T-helper 2 cell treated with Interferon-gamma antibody and Interleukin-4, amounts not matched to agents 5 μg/mL and 100 μg/mL, for 36 hours (primary cell): ENCODE measurements at regions not wholly inside any gene's neighbourhood (a gene's known extent, or its start where the extent isn't known, plus 50 kb on each side); places are given as distances from the start of the nearest gene placed in this dataset.
"Not testable (repeated sequence)": the region's sequence is repeated elsewhere in the genome, so short reads cannot be mapped to it uniquely, and the experiment has no call there.

ENCODE experiments used
- DNase-seq: peaks from one replicate; pipeline ENCODE4 v3.0.0; 2021; ENCODE audit warnings: low spot score
- H3K27ac Mint-ChIP-seq: one replicate; pipeline ENCODE4 v1.8.0; 2021; ENCODE audit warnings: mild to moderate bottlenecking, mixed read lengths
- H3K27me3 Mint-ChIP-seq: one replicate; pipeline ENCODE4 v1.8.0; 2021; ENCODE audit warnings: low read depth, mixed read lengths
- H3K36me3 Mint-ChIP-seq: one replicate; pipeline ENCODE4 v1.8.0; 2021; ENCODE audit warnings: low read depth, mixed read lengths
- H3K4me1 Mint-ChIP-seq: one replicate; pipeline ENCODE4 v1.8.0; 2021; ENCODE audit warnings: low read depth, mixed read lengths
- H3K4me3 Mint-ChIP-seq: one replicate; pipeline ENCODE4 v1.8.0; 2022; ENCODE audit warnings: mild to moderate bottlenecking, moderate library complexity, mixed read lengths
- H3K9me3 Mint-ChIP-seq: one replicate; pipeline ENCODE4 v1.8.0; 2021; ENCODE audit warnings: mixed read lengths

DNA sequence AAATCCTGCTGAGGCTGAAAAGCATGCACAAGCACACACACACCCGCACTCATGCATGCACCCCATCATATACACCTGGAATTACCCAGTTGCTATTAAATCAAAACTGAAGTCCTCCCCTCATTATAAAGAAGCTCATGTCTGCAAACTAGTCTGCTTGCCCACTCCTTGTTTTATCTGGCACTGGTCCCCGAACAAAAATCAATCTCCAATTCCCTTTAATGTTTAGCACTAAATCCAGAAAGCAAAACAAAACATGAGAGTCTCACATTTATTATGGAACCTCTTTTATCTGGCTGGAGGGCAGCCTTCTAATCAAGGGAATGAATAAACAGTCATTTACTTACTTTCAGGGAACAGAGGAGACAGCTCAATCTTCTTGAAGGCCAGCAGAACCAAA, 1093.4 kb upstream of the FLRT2 start:
- H3K36me3 Mint-ChIP-seq = no peaks in the 10 kb centered on the region
- H3K9me3 Mint-ChIP-seq = peaks cover 32% of the 10 kb centered on the region
- no peak for DNase-seq
- H3K27ac Mint-ChIP-seq = no peak overlapping the region
- no peak overlapping the region for H3K4me3 Mint-ChIP-seq
- no peaks in the 10 kb centered on the region for H3K4me1 Mint-ChIP-seq
- H3K27me3 Mint-ChIP-seq = no peaks in the 10 kb centered on the region

DNA sequence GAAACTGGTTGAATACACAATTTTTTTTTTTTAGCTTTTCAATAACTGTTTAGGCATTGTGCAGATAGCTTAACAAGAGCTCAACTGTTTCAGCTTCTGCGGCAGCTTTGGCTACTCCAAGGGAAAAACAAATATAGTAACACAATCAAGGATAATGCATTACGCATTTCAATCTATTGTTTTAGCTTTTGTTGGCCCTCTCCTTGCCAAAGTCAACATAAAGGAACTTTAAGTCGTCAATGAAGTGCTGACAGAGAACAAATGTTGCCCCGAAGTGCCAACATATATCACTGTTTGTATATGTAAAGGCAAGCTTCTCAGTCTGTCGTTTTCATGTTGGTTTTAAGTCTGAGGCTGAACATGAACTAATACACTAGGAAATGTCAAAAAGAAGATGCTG, 1087.4 kb upstream of the FLRT2 start:
- no peak for DNase-seq

DNA sequence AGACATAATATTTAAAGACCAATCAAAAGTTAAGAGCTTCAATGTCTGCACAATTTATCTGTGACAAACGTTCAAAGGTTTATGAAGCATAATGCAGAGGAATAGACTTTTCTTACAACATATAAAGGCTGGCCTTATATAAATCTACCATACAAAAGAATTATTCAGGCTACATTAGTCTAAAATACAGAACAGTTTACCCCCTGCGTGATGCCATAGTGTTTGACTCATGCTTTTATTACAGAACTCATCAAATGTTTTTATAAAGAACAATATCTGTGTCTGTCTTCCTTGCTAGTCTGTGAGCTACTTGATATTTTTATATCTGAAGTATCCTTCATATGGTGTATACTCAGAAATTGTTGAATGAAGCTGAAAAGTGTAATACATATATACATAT, 1084.5 kb upstream of the FLRT2 start:
- DNase-seq = no peak
- H3K4me1 Mint-ChIP-seq = no peaks in the 10 kb centered on the region
- peaks cover 25% of the 10 kb centered on the region for H3K9me3 Mint-ChIP-seq
- H3K27ac Mint-ChIP-seq = no peak overlapping the region
- no peak overlapping the region for H3K4me3 Mint-ChIP-seq
- no peaks in the 10 kb centered on the region for H3K27me3 Mint-ChIP-seq
- H3K36me3 Mint-ChIP-seq = no peaks in the 10 kb centered on the region

More for the DNA sequence above, 1087.4 kb upstream of the FLRT2 start:
- H3K4me3 Mint-ChIP-seq = no peak overlapping the region
- no peaks in the 10 kb centered on the region for H3K36me3 Mint-ChIP-seq
- no peak overlapping the region for H3K27ac Mint-ChIP-seq
- no peaks in the 10 kb centered on the region for H3K4me1 Mint-ChIP-seq
- peaks cover 27% of the 10 kb centered on the region for H3K9me3 Mint-ChIP-seq
- H3K27me3 Mint-ChIP-seq = no peaks in the 10 kb centered on the region

DNA sequence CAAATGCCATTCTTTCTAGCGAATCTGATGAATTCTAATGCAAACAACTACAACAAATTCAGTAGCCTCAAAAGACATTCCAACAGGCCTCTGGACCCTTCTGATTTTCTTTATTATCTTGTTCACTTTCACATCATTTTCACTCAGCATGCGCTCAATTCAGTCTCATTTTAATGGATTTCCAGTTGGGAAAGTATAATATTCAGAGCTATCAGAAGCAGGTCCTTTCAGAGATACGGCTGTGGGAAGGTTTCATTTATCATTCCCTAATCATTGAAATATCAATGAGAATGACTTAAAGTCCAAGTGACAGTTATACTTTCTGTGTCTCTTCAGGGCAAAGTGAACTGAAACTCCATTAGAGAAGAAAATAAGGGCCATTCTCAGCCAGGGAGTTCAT, 1083.7 kb upstream of the FLRT2 start:
- Mint-ChIP-seq H3K4me3 (no peak overlapping the region), H3K4me1 (no peaks in the 10 kb centered on the region), H3K36me3 (no peaks in the 10 kb centered on the region), H3K27ac (no peak overlapping the region), H3K9me3 (peaks cover 20% of the 10 kb centered on the region), H3K27me3 (no peaks in the 10 kb centered on the region)
- no peak for DNase-seq

DNA sequence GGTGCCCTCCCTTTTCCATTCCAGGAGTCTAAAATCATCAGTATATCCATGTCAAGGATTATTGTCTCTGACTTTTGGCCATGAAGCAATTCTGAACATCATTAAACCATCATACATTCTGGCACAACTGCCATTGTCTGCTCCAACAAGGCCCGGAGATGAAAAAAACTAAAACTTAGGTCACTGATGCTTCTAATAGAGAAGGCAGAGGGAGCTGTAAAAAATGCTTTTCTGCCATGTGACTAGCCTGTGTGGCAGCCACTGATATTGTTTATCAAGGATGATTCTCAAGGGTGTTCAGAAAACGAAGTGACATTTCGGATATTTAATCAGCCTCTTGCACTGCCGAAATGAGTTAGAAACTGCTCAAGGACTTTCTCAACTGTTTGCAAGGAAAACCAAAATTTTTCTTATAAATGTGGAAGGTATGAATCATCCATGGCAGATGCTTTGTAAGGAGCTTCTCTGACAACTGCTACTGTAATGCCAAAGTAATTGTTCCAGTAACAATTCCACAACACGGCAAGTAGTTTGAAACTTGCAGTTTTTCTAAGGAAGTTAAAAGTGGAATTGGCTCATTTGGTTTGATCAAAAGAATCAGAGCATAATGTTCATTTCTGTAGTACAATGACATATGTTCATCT, 1076.5 kb upstream of the FLRT2 start:
- no peaks in the 10 kb centered on the region for H3K27me3 Mint-ChIP-seq
- no peak overlapping the region for H3K4me3 Mint-ChIP-seq
- H3K27ac Mint-ChIP-seq = no peak overlapping the region
- H3K9me3 Mint-ChIP-seq = peaks cover 19% of the 10 kb centered on the region
- DNase-seq = no peak
- no peaks in the 10 kb centered on the region for H3K4me1 Mint-ChIP-seq
- no peaks in the 10 kb centered on the region for H3K36me3 Mint-ChIP-seq

DNA sequence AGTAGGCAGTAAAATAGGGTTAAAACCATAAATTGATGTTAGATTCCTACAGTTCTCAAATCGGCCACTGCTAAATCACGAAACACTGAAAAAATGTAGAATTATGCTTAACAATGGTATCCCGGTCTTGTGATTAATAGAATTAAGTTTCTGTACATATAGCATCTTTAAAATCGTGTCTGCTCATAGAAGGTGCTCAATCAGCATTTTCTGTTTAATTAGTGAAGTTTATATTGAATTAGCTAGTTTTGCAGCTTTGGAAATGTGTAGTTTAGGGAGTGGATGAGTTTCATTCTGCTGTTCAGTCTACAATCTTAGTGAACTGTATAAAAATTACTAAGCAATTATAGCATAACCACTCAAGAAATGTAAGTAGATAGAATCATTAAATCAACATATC, 1075.8 kb upstream of the FLRT2 start:
- Mint-ChIP-seq H3K9me3 (peaks cover 19% of the 10 kb centered on the region), H3K36me3 (no peaks in the 10 kb centered on the region), H3K27ac (no peak overlapping the region), H3K27me3 (no peaks in the 10 kb centered on the region), H3K4me1 (no peaks in the 10 kb centered on the region), H3K4me3 (no peak overlapping the region)
- no peak for DNase-seq

DNA sequence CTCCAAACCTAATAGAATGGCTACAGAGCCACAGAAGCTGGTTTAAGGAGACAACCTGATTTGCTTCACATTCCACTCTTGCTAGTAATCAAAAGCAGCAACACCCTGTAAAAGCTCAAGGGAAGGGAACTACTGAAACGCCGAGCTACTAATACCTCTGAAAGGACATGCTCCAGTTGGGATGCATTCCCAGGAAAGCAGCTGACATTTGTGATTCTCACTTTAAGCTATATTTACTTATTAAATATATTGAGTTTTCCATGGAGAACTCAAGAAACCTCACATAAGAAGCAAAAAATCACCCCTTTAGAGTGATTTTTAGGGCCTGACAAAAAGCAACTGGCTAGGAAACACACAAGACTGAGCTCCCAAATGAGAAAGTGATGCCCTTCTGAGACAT, 1073.0 kb upstream of the FLRT2 start:
- Mint-ChIP-seq H3K4me3 (no peak overlapping the region), H3K27me3 (no peaks in the 10 kb centered on the region), H3K4me1 (no peaks in the 10 kb centered on the region), H3K9me3 (peaks cover 15% of the 10 kb centered on the region), H3K36me3 (no peaks in the 10 kb centered on the region), H3K27ac (no peak overlapping the region)
- DNase-seq = no peak

DNA sequence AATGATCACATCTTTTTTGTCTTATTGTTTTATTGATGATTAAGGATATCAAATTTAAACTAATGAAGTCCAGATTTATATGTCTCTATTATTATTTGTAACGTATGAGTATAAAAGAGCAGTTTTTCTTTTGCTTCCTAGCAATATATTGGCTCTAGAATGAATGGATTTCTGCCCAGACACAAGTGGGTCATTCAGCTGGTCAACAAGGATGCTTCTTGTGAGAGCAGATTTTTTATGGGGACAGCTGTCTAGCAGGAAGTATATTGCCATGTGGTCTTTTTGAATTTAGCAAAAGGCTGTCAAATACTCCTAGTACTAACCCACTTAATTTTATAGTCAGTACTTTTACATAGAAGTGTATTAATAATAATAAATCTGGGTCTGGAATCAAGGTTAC, 1071.1 kb upstream of the FLRT2 start:
- Mint-ChIP-seq H3K4me3 (no peak overlapping the region), H3K36me3 (no peaks in the 10 kb centered on the region), H3K4me1 (no peaks in the 10 kb centered on the region), H3K27ac (no peak overlapping the region), H3K9me3 (peaks cover 7% of the 10 kb centered on the region), H3K27me3 (no peaks in the 10 kb centered on the region)
- DNase-seq = no peak

DNA sequence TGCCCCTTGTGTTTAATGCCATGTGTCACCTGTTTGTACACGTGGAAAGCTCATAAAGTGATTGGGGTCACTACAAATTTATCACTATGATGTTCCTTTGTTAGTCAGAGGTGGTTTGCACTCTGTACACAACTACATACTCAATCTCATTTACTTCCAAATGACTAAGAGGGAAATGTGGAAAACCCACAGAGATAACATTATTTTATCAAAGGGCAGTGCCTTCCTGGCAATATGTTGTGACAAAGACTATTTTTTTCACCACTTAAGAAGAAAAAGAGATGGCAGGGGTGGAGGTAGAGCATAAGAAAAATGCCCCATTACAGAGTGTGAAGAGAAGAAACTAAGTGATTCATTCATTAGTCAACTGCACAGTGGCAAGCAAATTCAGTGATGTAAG, 1064.1 kb upstream of the FLRT2 start:
- DNase-seq = no peak
- no peak overlapping the region for H3K27ac Mint-ChIP-seq
- no peaks in the 10 kb centered on the region for H3K36me3 Mint-ChIP-seq
- no peak overlapping the region for H3K4me3 Mint-ChIP-seq
- peaks cover 33% of the 10 kb centered on the region for H3K9me3 Mint-ChIP-seq
- no peaks in the 10 kb centered on the region for H3K27me3 Mint-ChIP-seq
- no peaks in the 10 kb centered on the region for H3K4me1 Mint-ChIP-seq

DNA sequence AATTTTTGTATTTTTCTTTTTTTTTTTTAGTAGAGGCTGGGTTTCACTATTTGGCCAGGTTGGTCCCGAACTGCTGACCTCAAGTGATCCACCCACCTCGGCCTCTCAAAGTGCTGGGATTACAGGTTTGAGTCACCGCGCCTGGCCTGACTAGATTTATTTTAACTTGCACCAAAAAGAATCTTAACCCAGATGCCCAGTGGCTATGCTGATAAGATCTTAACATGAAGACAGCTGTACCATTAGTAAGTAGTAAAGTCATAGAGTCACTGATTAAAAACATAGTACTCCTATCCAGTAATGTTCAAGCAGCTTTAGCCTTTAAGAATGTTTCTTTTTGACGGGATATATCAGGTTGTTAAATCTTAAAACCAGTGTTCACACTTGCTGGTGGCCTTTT, 1061.8 kb upstream of the FLRT2 start:
- no peaks in the 10 kb centered on the region for H3K36me3 Mint-ChIP-seq
- no peak overlapping the region for H3K27ac Mint-ChIP-seq
- H3K9me3 Mint-ChIP-seq = peaks cover 38% of the 10 kb centered on the region
- no peak overlapping the region for H3K4me3 Mint-ChIP-seq
- H3K27me3 Mint-ChIP-seq = no peaks in the 10 kb centered on the region
- no peak for DNase-seq
- H3K4me1 Mint-ChIP-seq = no peaks in the 10 kb centered on the region

DNA sequence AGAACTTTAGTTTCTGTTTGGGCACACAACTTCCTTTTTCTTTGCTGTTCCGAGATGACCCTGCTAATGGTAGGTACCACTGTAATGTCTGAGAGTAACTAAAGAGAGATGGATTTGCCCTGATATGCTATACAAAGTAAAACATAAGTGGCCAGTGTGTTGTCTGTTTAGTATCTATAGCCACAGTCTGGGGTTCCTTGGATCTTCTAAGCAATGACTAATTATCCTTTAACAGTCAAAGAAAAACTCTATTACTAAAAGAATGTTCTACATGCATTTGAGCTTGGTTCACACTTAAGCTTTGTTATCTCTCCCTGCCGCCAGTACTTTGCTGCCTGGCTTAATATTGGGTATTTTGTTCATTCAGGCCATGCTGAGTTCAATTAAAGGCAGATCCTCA, 1051.9 kb upstream of the FLRT2 start:
- Mint-ChIP-seq H3K4me3 (no peak overlapping the region), H3K9me3 (peaks cover 48% of the 10 kb centered on the region), H3K4me1 (no peaks in the 10 kb centered on the region), H3K27ac (no peak overlapping the region), H3K27me3 (no peaks in the 10 kb centered on the region), H3K36me3 (no peaks in the 10 kb centered on the region)
- no peak for DNase-seq

DNA sequence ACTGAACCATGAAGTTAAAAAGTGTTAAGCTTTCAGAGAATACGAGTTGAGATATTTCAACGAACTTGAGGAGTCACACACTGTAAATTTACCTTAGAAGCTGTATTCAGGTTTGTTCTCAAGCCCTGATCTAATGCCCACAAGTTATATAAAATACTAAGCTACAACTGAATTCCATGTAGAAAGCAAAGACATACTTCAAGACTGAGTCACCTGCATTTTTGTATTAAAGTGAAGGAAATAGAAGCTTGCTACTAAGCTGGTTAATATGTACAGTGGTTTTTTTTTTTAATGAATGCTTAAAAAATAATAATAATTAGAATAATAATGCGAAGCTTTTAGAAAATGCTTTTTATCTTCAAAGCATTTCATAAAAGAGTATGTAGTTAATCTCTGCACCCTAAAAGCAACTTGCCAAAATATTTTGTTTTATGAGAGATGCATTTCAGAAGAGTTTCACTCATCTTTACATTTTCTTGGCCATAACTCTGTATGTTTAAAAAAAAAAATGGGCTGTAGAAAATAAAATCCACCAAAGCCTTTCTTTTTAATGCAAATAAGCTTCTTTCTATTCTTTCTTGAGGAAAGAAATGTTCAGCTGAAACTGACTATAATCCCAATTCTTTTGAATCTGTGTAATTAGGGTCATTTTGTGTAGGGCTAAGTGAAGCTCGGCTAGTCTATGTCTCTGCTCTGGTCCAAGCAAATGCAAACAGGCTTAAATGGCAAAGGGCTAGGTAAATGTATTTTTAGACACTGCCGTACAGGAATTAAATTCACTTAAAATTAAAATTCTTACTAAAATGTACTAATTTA, 1047.5 kb upstream of the FLRT2 start:
- Mint-ChIP-seq H3K4me1 (no peaks in the 10 kb centered on the region), H3K9me3 (peaks cover 42% of the 10 kb centered on the region), H3K27me3 (no peaks in the 10 kb centered on the region), H3K36me3 (no peaks in the 10 kb centered on the region), H3K27ac (no peak overlapping the region), H3K4me3 (no peak overlapping the region)
- DNase-seq = no peak

DNA sequence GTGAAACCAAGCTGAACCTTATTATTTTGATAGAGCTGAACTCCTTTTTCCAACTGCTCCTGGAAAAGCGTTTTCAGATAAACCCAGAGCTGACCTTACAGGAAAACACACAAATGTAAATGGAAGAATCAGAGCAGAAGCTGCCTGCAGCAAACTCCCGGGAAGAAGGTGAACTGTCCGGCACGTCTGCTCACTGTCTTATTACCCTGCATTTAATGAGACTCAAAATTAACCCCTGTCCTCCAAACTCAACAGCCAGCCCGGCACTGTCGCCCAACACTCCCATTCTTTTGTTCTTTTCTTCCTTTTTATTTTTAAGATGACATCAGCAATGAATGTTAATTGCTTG, 1046.9 kb upstream of the FLRT2 start:
- no peaks in the 10 kb centered on the region for H3K36me3 Mint-ChIP-seq
- no peaks in the 10 kb centered on the region for H3K4me1 Mint-ChIP-seq
- H3K27ac Mint-ChIP-seq = no peak overlapping the region

DNA sequence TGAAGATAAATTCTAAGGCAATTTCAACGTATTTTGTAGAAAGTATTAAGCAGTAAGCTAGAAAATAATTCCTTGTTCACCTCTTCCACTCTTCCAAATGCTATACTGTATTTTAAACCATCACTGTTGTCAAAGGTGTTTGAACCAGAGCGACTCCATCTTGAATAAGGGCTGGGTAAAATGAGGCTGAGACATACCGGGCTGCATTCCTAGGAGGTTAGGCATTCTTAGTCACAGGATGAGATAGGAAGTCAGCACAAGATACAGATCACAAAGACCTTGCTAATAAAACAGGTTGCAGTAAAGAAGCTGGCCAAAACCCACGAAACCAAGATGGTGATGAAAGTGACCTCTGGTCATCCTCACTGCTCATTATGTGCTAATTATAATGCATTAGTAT, 1045.7 kb upstream of the FLRT2 start:
- not testable (repeated sequence) for H3K27me3 Mint-ChIP-seq

More for the DNA sequence above, 1046.9 kb upstream of the FLRT2 start:
- Mint-ChIP-seq H3K4me3 (no peak overlapping the region), H3K27me3 (no peaks in the 10 kb centered on the region), H3K9me3 (peaks cover 45% of the 10 kb centered on the region)
- DNase-seq = no peak

DNA sequence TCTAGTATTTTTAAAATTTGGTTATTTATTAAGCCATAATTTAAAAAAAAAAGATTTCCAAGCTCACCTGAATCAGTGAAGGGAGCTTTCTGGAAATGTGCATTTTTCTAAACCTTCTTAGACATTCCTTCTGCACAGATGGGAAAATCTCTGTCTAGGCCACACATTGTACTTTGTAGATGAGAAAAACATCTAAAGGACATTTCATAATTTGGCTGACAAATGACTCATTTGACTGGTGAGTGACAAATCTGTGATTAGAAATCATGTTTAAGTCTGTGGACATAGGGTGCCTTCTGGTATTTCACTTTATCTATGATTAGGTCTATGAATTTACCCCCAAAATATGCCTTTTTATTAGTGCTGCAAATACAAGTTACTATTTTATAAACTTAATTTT, 1044.9 kb upstream of the FLRT2 start:
- H3K27ac Mint-ChIP-seq = no peak overlapping the region
- no peak overlapping the region for H3K4me3 Mint-ChIP-seq
- peaks cover 31% of the 10 kb centered on the region for H3K9me3 Mint-ChIP-seq
- no peaks in the 10 kb centered on the region for H3K4me1 Mint-ChIP-seq
- H3K27me3 Mint-ChIP-seq = no peaks in the 10 kb centered on the region
- no peak for DNase-seq
- no peaks in the 10 kb centered on the region for H3K36me3 Mint-ChIP-seq

More for the DNA sequence above, 1045.7 kb upstream of the FLRT2 start:
- H3K4me1 Mint-ChIP-seq, H3K36me3 Mint-ChIP-seq, H3K27ac Mint-ChIP-seq, DNase-seq, H3K4me3 Mint-ChIP-seq: not testable (repeated sequence)
- peaks cover 39% of the 10 kb centered on the region for H3K9me3 Mint-ChIP-seq
